Activated T-cell treated with anti-CD3 and anti-CD28 coated beads, Interleukin-2, amount 50 U/mL, for 1 hour (primary cell): ENCODE measurements at regions not wholly inside any gene's neighbourhood (a gene's known extent, or its start where the extent isn't known, plus 50 kb on each side); places are given as distances from the start of the nearest gene placed in this dataset.

ENCODE experiments used
- DNase-seq: peaks from one replicate; pipeline ENCODE4 v3.0.0-alpha.2; 2020

- DNase-seq, result no peak
Observed at GRCh38 chr2:6301426-6301825, 564.3 kb downstream of the CMPK2 start.

GRCh38 chr2:6308986-6309385 is 556.7 kb downstream of the CMPK2 start:
- DNase-seq, result no peak

- DNase-seq, result no peak
Observed at GRCh38 chr2:6309415-6310255, 556.1 kb downstream of the CMPK2 start.

GRCh38 chr2:6310256-6311215 is 555.2 kb downstream of the CMPK2 start:
- DNase-seq, result no peak

GRCh38 chr2:6312367-6312766 is 553.3 kb downstream of the CMPK2 start:
- no peak for DNase-seq

GRCh38 chr2:6314218-6314960 is 551.3 kb downstream of the CMPK2 start:
- DNase-seq, result no peak

- DNase-seq, result no peak
Observed at GRCh38 chr2:6325616-6326015, 540.1 kb downstream of the CMPK2 start.

GRCh38 chr2:6326958-6327357 is 538.7 kb downstream of the CMPK2 start:
- no peak for DNase-seq

- DNase-seq, result no peak
Observed at GRCh38 chr2:6336752-6337471, 528.8 kb downstream of the CMPK2 start.

GRCh38 chr2:6337472-6337820 is 528.3 kb downstream of the CMPK2 start:
- DNase-seq, result no peak

GRCh38 chr2:6341588-6342129 is 524.0 kb downstream of the CMPK2 start:
- no peak for DNase-seq

- no peak for DNase-seq
Observed at GRCh38 chr2:6342273-6342920, 523.3 kb downstream of the CMPK2 start.

GRCh38 chr2:6343076-6343475 is 522.6 kb downstream of the CMPK2 start:
- DNase-seq, result no peak

GRCh38 chr2:6352247-6352646 is 513.5 kb downstream of the CMPK2 start:
- DNase-seq, result no peak

- no peak for DNase-seq
Observed at GRCh38 chr2:6352906-6353515, 512.7 kb downstream of the CMPK2 start.

GRCh38 chr2:6353669-6354068 is 512.0 kb downstream of the CMPK2 start:
- no peak for DNase-seq

- DNase-seq, result no peak
Observed at GRCh38 chr2:6354546-6354945, 511.2 kb downstream of the CMPK2 start.

- DNase-seq, result no peak
Observed at GRCh38 chr2:6355886-6356761, 509.6 kb downstream of the CMPK2 start.

GRCh38 chr2:6358546-6358945 is 507.2 kb downstream of the CMPK2 start:
- no peak for DNase-seq

- no peak for DNase-seq
Observed at GRCh38 chr2:6358985-6359384, 506.7 kb downstream of the CMPK2 start.
